ENCODE measurements at regions not wholly inside any gene's neighbourhood (a gene's known extent, or its start where the extent isn't known, plus 50 kb on each side); places are given as distances from the start of the nearest gene placed in this dataset.
"Not testable (repeated sequence)": the region's sequence is repeated elsewhere in the genome, so short reads cannot be mapped to it uniquely, and the experiment has no call there.

DNA sequence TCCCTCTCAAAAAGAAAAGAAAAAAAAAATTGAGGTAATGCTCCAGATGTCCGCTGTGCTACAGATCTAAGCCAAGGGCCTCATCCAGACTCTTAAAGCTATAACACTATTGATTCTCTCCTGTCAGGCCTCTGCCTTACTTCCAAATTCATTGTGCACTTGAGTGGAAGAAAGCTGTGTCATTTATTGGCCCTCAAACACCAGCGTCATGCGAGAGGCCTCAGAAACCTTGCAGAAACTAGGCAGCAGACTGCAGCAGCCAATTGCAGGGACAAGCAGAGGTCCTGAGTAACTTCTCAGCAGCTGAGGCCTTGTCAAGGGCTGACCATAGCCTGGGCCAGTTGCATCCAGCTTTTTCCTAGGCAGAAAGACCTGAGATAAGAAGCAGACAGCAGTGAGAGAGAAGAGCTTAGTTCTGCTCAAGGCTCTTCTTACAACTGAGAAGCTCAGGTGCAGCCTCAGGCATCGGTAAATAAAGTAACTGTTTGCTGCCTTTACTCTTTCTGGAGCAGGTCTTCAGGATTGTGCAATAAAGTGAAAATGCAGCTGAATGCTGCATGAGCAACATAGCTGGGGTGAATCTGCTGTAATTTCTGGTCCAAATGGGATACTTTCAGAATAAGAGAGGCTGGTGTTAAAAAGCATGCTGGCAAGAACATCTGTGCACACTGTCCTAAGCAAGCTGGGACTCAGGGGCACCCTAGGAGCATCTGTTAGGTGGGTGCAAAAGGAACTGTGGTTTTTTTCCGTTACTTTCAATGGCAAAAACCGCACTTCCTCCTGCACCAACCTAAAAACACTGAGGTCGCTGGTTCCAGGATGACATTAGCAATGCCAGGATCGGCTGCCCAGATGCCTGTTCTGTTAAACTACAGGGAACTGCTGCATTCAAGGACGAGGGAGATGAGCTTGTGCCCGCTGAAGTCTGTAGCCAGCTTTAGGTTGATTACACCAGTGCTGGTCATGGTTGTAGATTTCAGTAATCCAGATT lies 181.8 kb upstream of the PFKP start:
- TF ChIP-seq, protein P1, sequence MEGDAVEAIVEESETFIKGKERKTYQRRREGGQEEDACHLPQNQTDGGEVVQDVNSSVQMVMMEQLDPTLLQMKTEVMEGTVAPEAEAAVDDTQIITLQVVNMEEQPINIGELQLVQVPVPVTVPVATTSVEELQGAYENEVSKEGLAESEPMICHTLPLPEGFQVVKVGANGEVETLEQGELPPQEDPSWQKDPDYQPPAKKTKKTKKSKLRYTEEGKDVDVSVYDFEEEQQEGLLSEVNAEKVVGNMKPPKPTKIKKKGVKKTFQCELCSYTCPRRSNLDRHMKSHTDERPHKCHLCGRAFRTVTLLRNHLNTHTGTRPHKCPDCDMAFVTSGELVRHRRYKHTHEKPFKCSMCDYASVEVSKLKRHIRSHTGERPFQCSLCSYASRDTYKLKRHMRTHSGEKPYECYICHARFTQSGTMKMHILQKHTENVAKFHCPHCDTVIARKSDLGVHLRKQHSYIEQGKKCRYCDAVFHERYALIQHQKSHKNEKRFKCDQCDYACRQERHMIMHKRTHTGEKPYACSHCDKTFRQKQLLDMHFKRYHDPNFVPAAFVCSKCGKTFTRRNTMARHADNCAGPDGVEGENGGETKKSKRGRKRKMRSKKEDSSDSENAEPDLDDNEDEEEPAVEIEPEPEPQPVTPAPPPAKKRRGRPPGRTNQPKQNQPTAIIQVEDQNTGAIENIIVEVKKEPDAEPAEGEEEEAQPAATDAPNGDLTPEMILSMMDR (IDR thresholded peaks at IDR 0.05; ENCODE audit: borderline replicate concordance, extremely low read depth, insufficient read depth), result no peak
- no peak for FAIRE-seq
- Histone ChIP-seq H3K27me3 (ENCODE audit: control insufficient read depth, insufficient read depth, low read length) (no peaks in the 10 kb centered on the region), H3K9ac (ENCODE audit: low read length in 3 of 3) (no peak overlapping the region), H3K4me3 (ENCODE audit: low read length in 3 of 3) (no peak overlapping the region), H3K36me3 (ENCODE audit: control insufficient read depth in 2 of 3, insufficient read depth in 3 of 3, low read length in 3 of 3) (no peaks in the 10 kb centered on the region), H3K27ac (ENCODE audit: low read depth in 2 of 2, low read length in 2 of 2) (no peak overlapping the region), H3K9me3 (ENCODE audit: control insufficient read depth in 2 of 3, insufficient read depth in 1 of 3, low read length in 3 of 3) (no peaks in the 10 kb centered on the region), H3K4me1 (ENCODE audit: control insufficient read depth in 2 of 3, insufficient read depth in 2 of 3, low read depth in 1 of 3, low read length in 3 of 3) (no peaks in the 10 kb centered on the region)
- no peak for DNase-seq
- intact Hi-C loops (cut with DNase I), result no loop called here

DNA sequence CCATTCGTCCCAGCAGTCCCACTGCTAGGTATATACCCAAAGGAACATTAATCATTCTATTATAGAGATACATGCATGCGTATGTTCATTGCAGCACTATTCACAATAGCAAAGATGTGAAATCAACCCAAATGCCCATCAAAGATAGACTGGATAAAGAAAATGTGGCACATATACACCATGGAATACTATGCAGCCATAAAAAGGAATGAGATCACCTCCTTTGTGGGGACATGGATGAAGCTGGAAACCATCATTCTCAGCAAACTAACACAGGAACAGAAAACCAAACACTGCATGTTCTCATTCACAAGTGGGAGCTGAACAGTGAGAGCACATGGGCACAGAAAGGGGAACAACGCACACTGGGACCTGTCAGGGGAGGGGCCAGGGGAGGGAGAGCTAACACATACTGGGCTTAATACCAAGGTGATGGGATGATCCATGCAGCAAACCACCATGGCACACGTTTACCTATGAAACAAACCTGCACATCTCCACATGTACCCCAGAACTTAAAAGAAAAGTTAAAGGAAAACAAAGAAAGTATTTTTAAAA lies 183.3 kb upstream of the PFKP start:
- H3K4me1 ChIP-seq (ENCODE audit: control insufficient read depth in 2 of 3, insufficient read depth in 2 of 3, low read depth in 1 of 3, low read length in 3 of 3); H3K36me3 ChIP-seq (ENCODE audit: control insufficient read depth in 2 of 3, insufficient read depth in 3 of 3, low read length in 3 of 3); FAIRE-seq; H3K27me3 ChIP-seq (ENCODE audit: control insufficient read depth, insufficient read depth, low read length); H3K27ac ChIP-seq (ENCODE audit: low read depth in 2 of 2, low read length in 2 of 2); H3K9me3 ChIP-seq (ENCODE audit: control insufficient read depth in 2 of 3, insufficient read depth in 1 of 3, low read length in 3 of 3); DNase-seq; H3K4me3 ChIP-seq (ENCODE audit: low read length in 3 of 3); H3K9ac ChIP-seq (ENCODE audit: low read length in 3 of 3); intact Hi-C loops (cut with DNase I): not testable (repeated sequence)

DNA sequence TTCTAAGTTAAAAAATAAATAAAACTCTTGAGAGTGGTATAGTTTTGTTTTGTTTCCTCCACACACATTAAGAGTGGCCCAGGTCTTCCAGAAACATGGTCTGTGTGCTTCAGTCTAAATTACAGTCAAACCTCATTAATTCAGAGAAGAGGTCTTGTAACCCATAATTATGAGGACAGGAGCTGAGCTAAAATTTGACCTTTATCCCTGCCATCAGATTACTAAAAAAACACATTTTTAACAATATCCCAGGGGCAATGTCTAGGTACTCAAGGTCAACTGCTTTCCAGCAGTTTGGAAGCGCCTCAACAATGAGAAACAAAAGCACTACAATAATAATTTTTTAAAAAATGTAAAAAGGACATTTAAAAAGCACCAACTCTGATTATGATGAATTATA lies 184.1 kb upstream of the PFKP start:
- DNase-seq (peak in 1 of 5 donors; percentile 24), FAIRE-seq (no peak)
- Histone ChIP-seq H3K4me1 (ENCODE audit: control insufficient read depth in 2 of 3, insufficient read depth in 2 of 3, low read depth in 1 of 3, low read length in 3 of 3) (no peaks in the 10 kb centered on the region), H3K9ac (ENCODE audit: low read length in 3 of 3) (no peak overlapping the region), H3K4me3 (ENCODE audit: low read length in 3 of 3) (no peak overlapping the region), H3K27me3 (ENCODE audit: control insufficient read depth, insufficient read depth, low read length) (no peaks in the 10 kb centered on the region), H3K27ac (ENCODE audit: low read depth in 2 of 2, low read length in 2 of 2) (no peak overlapping the region), H3K9me3 (ENCODE audit: control insufficient read depth in 2 of 3, insufficient read depth in 1 of 3, low read length in 3 of 3) (no peaks in the 10 kb centered on the region), H3K36me3 (ENCODE audit: control insufficient read depth in 2 of 3, insufficient read depth in 3 of 3, low read length in 3 of 3) (no peaks in the 10 kb centered on the region)
- intact Hi-C loops (cut with DNase I), result no loop called here
- TF ChIP-seq, protein P1 (IDR thresholded peaks at IDR 0.05; ENCODE audit: borderline replicate concordance, extremely low read depth, insufficient read depth), result no peak

DNA sequence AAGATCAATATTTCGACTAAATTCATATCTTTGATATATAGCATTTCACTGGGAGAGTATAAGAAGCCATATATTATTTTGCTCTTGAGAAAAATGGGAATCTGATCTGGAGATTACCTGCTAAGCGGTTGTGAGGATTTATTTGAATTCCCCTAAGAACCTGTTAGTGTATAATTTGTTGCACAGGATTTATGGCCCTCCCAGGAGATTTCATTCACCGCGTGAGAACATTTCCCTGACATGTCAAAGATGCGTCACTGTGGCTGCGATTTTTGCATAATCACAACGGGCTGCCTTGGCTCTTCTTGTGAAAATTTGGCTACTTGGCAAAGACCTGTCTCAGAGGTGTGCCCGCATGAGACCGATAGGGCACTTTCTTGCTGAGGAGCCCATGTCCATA lies 184.7 kb upstream of the PFKP start:
- intact Hi-C loops (cut with DNase I), result no loop called here

More for the DNA sequence above, 184.7 kb upstream of the PFKP start:
- no peaks in the 10 kb centered on the region for H3K27me3 ChIP-seq (ENCODE audit: control insufficient read depth, insufficient read depth, low read length)
- no peaks in the 10 kb centered on the region for H3K9me3 ChIP-seq (ENCODE audit: control insufficient read depth in 2 of 3, insufficient read depth in 1 of 3, low read length in 3 of 3)
- TF ChIP-seq, protein P1 (IDR thresholded peaks at IDR 0.05; ENCODE audit: borderline replicate concordance, extremely low read depth, insufficient read depth), result no peak
- H3K27ac ChIP-seq (ENCODE audit: low read depth in 2 of 2, low read length in 2 of 2), result no peak overlapping the region
- no peak overlapping the region for H3K9ac ChIP-seq (ENCODE audit: low read length in 3 of 3)
- no peak overlapping the region for H3K4me3 ChIP-seq (ENCODE audit: low read length in 3 of 3)
- H3K36me3 ChIP-seq (ENCODE audit: control insufficient read depth in 2 of 3, insufficient read depth in 3 of 3, low read length in 3 of 3), result no peaks in the 10 kb centered on the region
- no peaks in the 10 kb centered on the region for H3K4me1 ChIP-seq (ENCODE audit: control insufficient read depth in 2 of 3, insufficient read depth in 2 of 3, low read depth in 1 of 3, low read length in 3 of 3)
- DNase-seq, result peak in 2 of 5 donors; percentile 42 to 48
- FAIRE-seq, result no peak

Data from kidney (tissue), 13 donors.